HEK293 (cell line): ENCODE measurements at regions not wholly inside any gene's neighbourhood (a gene's known extent, or its start where the extent isn't known, plus 50 kb on each side); places are given as distances from the start of the nearest gene placed in this dataset.

ENCODE experiments used
- CTCF ChIA-PET: fragments of 350-600 bp; formaldehyde crosslinking; extraction: SDS; loops from one replicate; lab custom pipeline; 2021; ENCODE audit warnings: antibody characterized with exemption; lab: Yijun Ruan, JAX
- POLR2A ChIA-PET: fragments of 300-600 bp; formaldehyde crosslinking; extraction: SDS; loops from one replicate; lab custom pipeline; 2020; ENCODE audit warnings: antibody characterized with exemption, inconsistent platforms; lab: Yijun Ruan, JAX
- H3K27ac ChIP-seq: fragments of 200-500 bp; sonication (Bioruptor generic); 2 replicates; pipeline ENCODE4 v1.5.1; 2014; ENCODE audit warnings: low read depth, low read length, control low read depth, inconsistent platforms; ENCODE audit errors: extremely low read depth
- H3K36me3 ChIP-seq, 2 experiments: fragments of 200-500 bp in 1 of 2; sonication (Bioruptor generic) in 1 of 2; 1 replicate in 1 of 2; 2 replicates in 1 of 2; pipeline ENCODE4 v1.5.1; 2014 to 2017; ENCODE audit warnings: inconsistent platforms in 2 of 2, low read length in 2 of 2; ENCODE audit not compliant: control insufficient read depth in 2 of 2, insufficient read depth in 1 of 2
- H3K4me1 ChIP-seq: fragments of 200-500 bp; sonication (Bioruptor generic); 2 replicates; pipeline ENCODE4 v1.5.1; 2014; ENCODE audit warnings: mild to moderate bottlenecking, low read length, inconsistent platforms; ENCODE audit not compliant: control insufficient read depth, insufficient read depth
- H3K4me3 ChIP-seq: 2 replicates; pipeline ENCODE4 v1.5.1; 2011; ENCODE audit warnings: low read depth, mild to moderate bottlenecking, control low read depth, low read length, moderate library complexity
- H3K9me3 ChIP-seq: fragments of 200-500 bp; sonication (Bioruptor generic); 2 replicates; pipeline ENCODE4 v1.5.1; 2014; ENCODE audit warnings: low read depth, low read length, inconsistent platforms; ENCODE audit not compliant: control insufficient read depth, insufficient read depth
- GLI2 ChIP-seq: fragments of 450-650 bp; formaldehyde crosslinking; IDR thresholded peaks from 2 replicates; pipeline ENCODE4; 2017; ENCODE audit warnings: missing biosample characterization, missing genetic modification characterization, low read depth, borderline replicate concordance
- TSHZ1 ChIP-seq: fragments of 450-650 bp; formaldehyde crosslinking; IDR thresholded peaks from 2 replicates; pipeline ENCODE4 v1.5.1; 2016; ENCODE audit warnings: missing biosample characterization, missing genetic modification characterization, borderline replicate concordance
- WT1 ChIP-seq: fragments of 450-650 bp; formaldehyde crosslinking; IDR thresholded peaks from 2 replicates; pipeline ENCODE4 v1.5.1; 2016; ENCODE audit warnings: missing biosample characterization, missing genetic modification characterization
- YY2 ChIP-seq: fragments of 450-650 bp; formaldehyde crosslinking; IDR thresholded peaks from 2 replicates; pipeline ENCODE4 v1.5.1; 2016; ENCODE audit warnings: missing biosample characterization, missing genetic modification characterization
- ZBTB49 ChIP-seq: fragments of 450-650 bp; formaldehyde crosslinking; IDR thresholded peaks from 2 replicates; pipeline ENCODE4 v1.5.1; 2016; ENCODE audit warnings: missing biosample characterization, missing genetic modification characterization, low read depth
- ZNF114 ChIP-seq: fragments of 450-650 bp; formaldehyde crosslinking; IDR thresholded peaks from 2 replicates; pipeline ENCODE4 v1.5.0; 2017; ENCODE audit warnings: missing biosample characterization, missing genetic modification characterization
- ZNF132 ChIP-seq: fragments of 450-650 bp; formaldehyde crosslinking; IDR thresholded peaks from 2 replicates; pipeline ENCODE4 v1.5.1; 2017; ENCODE audit warnings: missing biosample characterization, missing genetic modification characterization, borderline replicate concordance
- ZNF184 ChIP-seq: fragments of 450-650 bp; IDR thresholded peaks from 2 replicates; pipeline ENCODE4 v1.5.1; 2018; ENCODE audit warnings: missing biosample characterization, mild to moderate bottlenecking, missing genetic modification characterization
- ZNF23 ChIP-seq: fragments of 450-650 bp; formaldehyde crosslinking; IDR thresholded peaks from 2 replicates; pipeline ENCODE4 v1.5.1; 2016; ENCODE audit warnings: missing biosample characterization, missing genetic modification characterization, borderline replicate concordance
- ZNF449 ChIP-seq: fragments of 450-650 bp; formaldehyde crosslinking; IDR thresholded peaks from 2 replicates; pipeline ENCODE4 v1.5.1; 2017; ENCODE audit warnings: missing biosample characterization, mild to moderate bottlenecking, missing genetic modification characterization, moderate library complexity
- ZNF600 ChIP-seq: fragments of 450-650 bp; formaldehyde crosslinking; IDR thresholded peaks from 2 replicates; pipeline ENCODE4 v1.5.1; 2016; ENCODE audit warnings: missing biosample characterization, missing genetic modification characterization
- ZNF626 ChIP-seq: fragments of 450-650 bp; sonication (Bioruptor Pico); formaldehyde crosslinking; IDR thresholded peaks from 2 replicates; pipeline ENCODE4 v1.5.1; 2018; ENCODE audit warnings: missing biosample characterization, missing genetic modification characterization, inconsistent platforms
- ZNF629 ChIP-seq: fragments of 450-650 bp; formaldehyde crosslinking; IDR thresholded peaks from 2 replicates; pipeline ENCODE4 v1.5.1; 2017; ENCODE audit warnings: missing biosample characterization, missing genetic modification characterization
- ZNF658 ChIP-seq: fragments of 450-650 bp; formaldehyde crosslinking; IDR thresholded peaks from 2 replicates; pipeline ENCODE4; 2016; ENCODE audit warnings: missing biosample characterization, missing genetic modification characterization
- ZNF660 ChIP-seq: fragments of 450-650 bp; IDR thresholded peaks from 2 replicates; pipeline ENCODE4 v1.5.1; 2018; ENCODE audit warnings: missing biosample characterization, mild to moderate bottlenecking, missing genetic modification characterization
- ZNF791 ChIP-seq: fragments of 450-650 bp; formaldehyde crosslinking; IDR thresholded peaks from 2 replicates; pipeline ENCODE4 v1.5.1; 2016; ENCODE audit warnings: missing biosample characterization, missing genetic modification characterization
- ZNF837 ChIP-seq: fragments of 450-650 bp; formaldehyde crosslinking; IDR thresholded peaks from 2 replicates; pipeline ENCODE4 v1.5.1; 2016; ENCODE audit warnings: missing biosample characterization, missing genetic modification characterization
- TF ChIP-seq, protein P1 (sequence below): fragments of 450-650 bp; formaldehyde crosslinking; conservative IDR thresholded peaks from 2 replicates; pipeline ENCODE4 v1.5.1; 2016; ENCODE audit warnings: low read depth, missing biosample characterization, missing genetic modification characterization
- TF ChIP-seq, protein P2 (sequence below): fragments of 450-650 bp; formaldehyde crosslinking; IDR thresholded peaks from 2 replicates; pipeline ENCODE4 v1.5.1; 2016; ENCODE audit warnings: missing biosample characterization, missing genetic modification characterization

DNA sequence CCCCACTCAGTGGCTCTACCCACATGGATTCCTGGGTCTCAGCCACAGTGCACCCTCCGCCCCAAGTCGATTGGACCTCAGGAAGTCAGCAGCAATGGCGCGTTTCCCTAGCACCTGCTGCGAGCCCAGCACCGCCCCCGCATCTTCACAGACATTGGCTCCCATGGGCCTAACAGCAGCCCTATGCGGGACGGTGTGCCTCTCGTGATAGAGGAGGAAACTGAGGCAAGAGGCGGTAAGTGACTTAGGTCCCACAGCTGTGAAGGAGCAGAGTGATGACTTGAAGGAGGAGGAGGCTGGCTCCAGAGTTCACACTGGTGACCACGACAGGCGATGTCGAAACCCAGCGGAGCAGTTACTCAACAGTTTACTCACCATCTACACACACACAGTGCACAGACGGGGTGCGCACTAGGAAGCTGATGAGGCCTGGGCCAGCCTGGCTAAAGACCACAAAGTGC, 104.5 kb upstream of the SOX1 start:
- Histone ChIP-seq H3K9me3 (no peaks in the 10 kb centered on the region), H3K4me1 (no peaks in the 10 kb centered on the region), H3K36me3 (no peaks in the 10 kb centered on the region), H3K27ac (no peak overlapping the region), H3K4me3 (no peak overlapping the region)
- no peak for TF ChIP-seq ZNF658 (tag by site-specific recombination)
- TF ChIP-seq ZNF23 (tag by site-specific recombination): no peak
- no peak for TF ChIP-seq ZNF114 (tag by site-specific recombination)
- TF ChIP-seq ZNF837 (tag by site-specific recombination): no peak
- no peak for TF ChIP-seq ZNF600
- no peak for TF ChIP-seq ZBTB49
- TF ChIP-seq, protein P1, sequence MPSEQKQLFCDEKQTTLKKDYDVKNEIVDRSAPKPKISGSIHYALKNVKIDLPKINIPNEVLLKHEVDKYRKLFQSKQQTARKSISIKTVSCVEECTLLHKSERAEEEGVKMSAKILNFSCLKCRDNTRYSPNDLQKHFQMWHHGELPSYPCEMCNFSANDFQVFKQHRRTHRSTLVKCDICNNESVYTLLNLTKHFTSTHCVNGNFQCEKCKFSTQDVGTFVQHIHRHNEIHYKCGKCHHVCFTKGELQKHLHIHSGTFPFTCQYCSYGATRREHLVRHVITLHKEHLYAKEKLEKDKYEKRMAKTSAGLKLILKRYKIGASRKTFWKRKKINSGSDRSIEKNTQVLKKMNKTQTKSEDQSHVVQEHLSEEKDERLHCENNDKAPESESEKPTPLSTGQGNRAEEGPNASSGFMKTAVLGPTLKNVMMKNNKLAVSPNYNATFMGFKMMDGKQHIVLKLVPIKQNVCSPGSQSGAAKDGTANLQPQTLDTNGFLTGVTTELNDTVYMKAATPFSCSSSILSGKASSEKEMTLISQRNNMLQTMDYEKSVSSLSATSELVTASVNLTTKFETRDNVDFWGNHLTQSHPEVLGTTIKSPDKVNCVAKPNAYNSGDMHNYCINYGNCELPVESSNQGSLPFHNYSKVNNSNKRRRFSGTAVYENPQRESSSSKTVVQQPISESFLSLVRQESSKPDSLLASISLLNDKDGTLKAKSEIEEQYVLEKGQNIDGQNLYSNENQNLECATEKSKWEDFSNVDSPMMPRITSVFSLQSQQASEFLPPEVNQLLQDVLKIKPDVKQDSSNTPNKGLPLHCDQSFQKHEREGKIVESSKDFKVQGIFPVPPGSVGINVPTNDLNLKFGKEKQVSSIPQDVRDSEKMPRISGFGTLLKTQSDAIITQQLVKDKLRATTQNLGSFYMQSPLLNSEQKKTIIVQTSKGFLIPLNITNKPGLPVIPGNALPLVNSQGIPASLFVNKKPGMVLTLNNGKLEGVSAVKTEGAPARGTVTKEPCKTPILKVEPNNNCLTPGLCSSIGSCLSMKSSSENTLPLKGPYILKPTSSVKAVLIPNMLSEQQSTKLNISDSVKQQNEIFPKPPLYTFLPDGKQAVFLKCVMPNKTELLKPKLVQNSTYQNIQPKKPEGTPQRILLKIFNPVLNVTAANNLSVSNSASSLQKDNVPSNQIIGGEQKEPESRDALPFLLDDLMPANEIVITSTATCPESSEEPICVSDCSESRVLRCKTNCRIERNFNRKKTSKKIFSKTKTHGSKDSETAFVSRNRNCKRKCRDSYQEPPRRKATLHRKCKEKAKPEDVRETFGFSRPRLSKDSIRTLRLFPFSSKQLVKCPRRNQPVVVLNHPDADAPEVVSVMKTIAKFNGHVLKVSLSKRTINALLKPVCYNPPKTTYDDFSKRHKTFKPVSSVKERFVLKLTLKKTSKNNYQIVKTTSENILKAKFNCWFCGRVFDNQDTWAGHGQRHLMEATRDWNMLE (tag by site-specific recombination): no peak
- TF ChIP-seq ZNF449 (tag by site-specific recombination): no peak
- TF ChIP-seq ZNF184 (tag by site-specific recombination): no peak
- TF ChIP-seq ZNF660 (tag by site-specific recombination): no peak
- TF ChIP-seq ZNF626 (tag by site-specific recombination): no peak
- TF ChIP-seq WT1 (tag by site-specific recombination): no peak
- no peak for TF ChIP-seq TSHZ1
- TF ChIP-seq YY2 (tag by site-specific recombination): no peak
- TF ChIP-seq ZNF791: no peak
- TF ChIP-seq GLI2 (tag by site-specific recombination): no peak
- TF ChIP-seq, protein P2, sequence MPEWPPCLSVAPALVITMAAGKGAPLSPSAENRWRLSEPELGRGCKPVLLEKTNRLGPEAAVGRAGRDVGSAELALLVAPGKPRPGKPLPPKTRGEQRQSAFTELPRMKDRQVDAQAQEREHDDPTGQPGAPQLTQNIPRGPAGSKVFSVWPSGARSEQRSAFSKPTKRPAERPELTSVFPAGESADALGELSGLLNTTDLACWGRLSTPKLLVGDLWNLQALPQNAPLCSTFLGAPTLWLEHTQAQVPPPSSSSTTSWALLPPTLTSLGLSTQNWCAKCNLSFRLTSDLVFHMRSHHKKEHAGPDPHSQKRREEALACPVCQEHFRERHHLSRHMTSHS (tag by site-specific recombination): no peak
- TF ChIP-seq ZNF629 (tag by site-specific recombination): no peak
- TF ChIP-seq ZNF132: no peak
- CTCF ChIA-PET: no interaction called here
- POLR2A ChIA-PET: no interaction called here
